K562 (cell line): ENCODE measurements at regions not wholly inside any gene's neighbourhood (a gene's known extent, or its start where the extent isn't known, plus 50 kb on each side); places are given as distances from the start of the nearest gene placed in this dataset.

Source experiments
- BRD4 ChIP-seq: fragments of 200-600 bp; sonication (generic); IDR thresholded peaks from 2 replicates; pipeline ENCODE4 v1.6.1; 2017; ENCODE audit warnings: inconsistent platforms
- EGR1 ChIP-seq: fragments of 450-650 bp; conservative IDR thresholded peaks from 2 replicates; pipeline ENCODE4 v1.6.1; 2017; ENCODE audit warnings: mild to moderate bottlenecking
- GATA2 ChIP-seq: sonication (generic); formaldehyde crosslinking; IDR thresholded peaks from 2 replicates; pipeline ENCODE4 v1.4.0; 2020; ENCODE audit warnings: mild to moderate bottlenecking, missing genetic modification reagents
- MXI1 ChIP-seq: IDR thresholded peaks from 2 replicates; pipeline ENCODE4 v1.6.1; 2011; ENCODE audit warnings: low read depth, mild to moderate bottlenecking, improper control_type of control experiment, low read length
- RBFOX2 ChIP-seq: fragments of 200-400 bp; formaldehyde crosslinking; IDR thresholded peaks from 2 replicates; pipeline ENCODE4 v1.6.1; 2017; ENCODE audit warnings: low read depth, mild to moderate bottlenecking, low read length, moderate library complexity
- RBM22 ChIP-seq: fragments of 200-400 bp; formaldehyde crosslinking; IDR thresholded peaks from 2 replicates; pipeline ENCODE4 v1.6.1; 2018; ENCODE audit warnings: low read length, low read depth; ENCODE audit not compliant: poor library complexity, severe bottlenecking
- RHOXF2B ChIP-seq: fragments of 250-450 bp; sonication (Bioruptor Pico); conservative IDR thresholded peaks from 2 replicates; pipeline ENCODE4 v1.5.1; 2021
- SMAD2 ChIP-seq: fragments of 150-350 bp; IDR thresholded peaks from 2 replicates; pipeline ENCODE4 v1.6.1; 2014; ENCODE audit warnings: low read depth, mild to moderate bottlenecking, low read length
- SOX6 ChIP-seq: fragments of 450-650 bp; IDR thresholded peaks from 2 replicates; pipeline ENCODE4 v1.6.1; 2014; ENCODE audit warnings: mild to moderate bottlenecking
- TF ChIP-seq, protein P1 (sequence below), 2 experiments: fragments of 450-650 bp in 1 of 2; sonication (generic) in 1 of 2; formaldehyde crosslinking in 1 of 2; IDR thresholded peaks in 1 of 2; conservative IDR thresholded peaks in 1 of 2; 2 replicates each; pipeline versions ENCODE4 v1.6.1 to v1.8.1; 2016 to 2023; ENCODE audit warnings: mild to moderate bottlenecking in 2 of 2, moderate library complexity in 2 of 2, inconsistent platforms in 1 of 2, missing genetic modification reagents in 1 of 2
- TF ChIP-seq, protein P2 (sequence below), 3 experiments: IDR thresholded peaks in 2 of 3; conservative IDR thresholded peaks in 1 of 3; 2 replicates each; pipeline ENCODE4 v1.5.1; 2011 to 2012; ENCODE audit warnings: low read length in 3 of 3, mild to moderate bottlenecking in 3 of 3, control low read depth in 2 of 3, improper control_type of control experiment in 1 of 3, inconsistent platforms in 1 of 3, low read depth in 1 of 3, mixed read lengths in 1 of 3, moderate library complexity in 1 of 3; ENCODE audit not compliant: insufficient read depth in 2 of 3

DNA sequence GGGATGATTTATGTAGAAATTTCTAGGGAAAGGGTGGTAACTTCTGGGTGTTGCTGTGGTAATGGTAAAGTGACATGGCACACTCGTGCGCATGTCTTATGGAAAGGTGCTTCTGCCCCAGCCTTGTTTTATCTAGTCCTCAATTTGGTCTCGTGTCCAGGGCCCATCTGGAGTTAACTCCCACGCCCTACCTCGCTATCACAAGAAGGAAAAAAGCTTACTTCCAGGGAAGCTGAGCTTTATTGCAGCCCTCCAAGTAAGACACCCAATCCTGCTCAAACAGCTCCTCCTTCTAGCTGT lies 611.8 kb downstream of the TNS3 start:
- TF ChIP-seq BRD4: no peak
- TF ChIP-seq, protein P1, sequence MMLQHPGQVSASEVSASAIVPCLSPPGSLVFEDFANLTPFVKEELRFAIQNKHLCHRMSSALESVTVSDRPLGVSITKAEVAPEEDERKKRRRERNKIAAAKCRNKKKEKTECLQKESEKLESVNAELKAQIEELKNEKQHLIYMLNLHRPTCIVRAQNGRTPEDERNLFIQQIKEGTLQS (IDR thresholded peaks at IDR 0.05): no peak
- TF ChIP-seq, protein P1 (CRISPR knock-in tag; conservative IDR thresholded peaks at IDR 0.05): no peak
- TF ChIP-seq RHOXF2B (CRISPR knock-in tag): no peak
- no peak for TF ChIP-seq RBM22
- TF ChIP-seq GATA2 (CRISPR knock-in tag): no peak
- TF ChIP-seq, protein P2, sequence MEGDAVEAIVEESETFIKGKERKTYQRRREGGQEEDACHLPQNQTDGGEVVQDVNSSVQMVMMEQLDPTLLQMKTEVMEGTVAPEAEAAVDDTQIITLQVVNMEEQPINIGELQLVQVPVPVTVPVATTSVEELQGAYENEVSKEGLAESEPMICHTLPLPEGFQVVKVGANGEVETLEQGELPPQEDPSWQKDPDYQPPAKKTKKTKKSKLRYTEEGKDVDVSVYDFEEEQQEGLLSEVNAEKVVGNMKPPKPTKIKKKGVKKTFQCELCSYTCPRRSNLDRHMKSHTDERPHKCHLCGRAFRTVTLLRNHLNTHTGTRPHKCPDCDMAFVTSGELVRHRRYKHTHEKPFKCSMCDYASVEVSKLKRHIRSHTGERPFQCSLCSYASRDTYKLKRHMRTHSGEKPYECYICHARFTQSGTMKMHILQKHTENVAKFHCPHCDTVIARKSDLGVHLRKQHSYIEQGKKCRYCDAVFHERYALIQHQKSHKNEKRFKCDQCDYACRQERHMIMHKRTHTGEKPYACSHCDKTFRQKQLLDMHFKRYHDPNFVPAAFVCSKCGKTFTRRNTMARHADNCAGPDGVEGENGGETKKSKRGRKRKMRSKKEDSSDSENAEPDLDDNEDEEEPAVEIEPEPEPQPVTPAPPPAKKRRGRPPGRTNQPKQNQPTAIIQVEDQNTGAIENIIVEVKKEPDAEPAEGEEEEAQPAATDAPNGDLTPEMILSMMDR (IDR thresholded peaks at IDR 0.05 in 2 of 3, conservative IDR thresholded peaks at IDR 0.05 in 1 of 3; ENCODE audit: insufficient read depth in 2 of 3, low read depth in 1 of 3, low read length in 3 of 3): no peak
- TF ChIP-seq SOX6: no peak
- no peak for TF ChIP-seq MXI1
- TF ChIP-seq SMAD2: no peak
- no peak for TF ChIP-seq RBFOX2
- no peak for TF ChIP-seq EGR1
